HG03045 (cell line): ENCODE measurements at regions not wholly inside any gene's neighbourhood (a gene's known extent, or its start where the extent isn't known, plus 50 kb on each side); places are given as distances from the start of the nearest gene placed in this dataset.
"Not testable (repeated sequence)": the region's sequence is repeated elsewhere in the genome, so short reads cannot be mapped to it uniquely, and the experiment has no call there.

Experiments
- ATAC-seq: cut with Tn5 transposase; IDR thresholded peaks from one replicate; pipeline ENCODE4 v1.9.1; 2021; ENCODE audit warnings: mild to moderate bottlenecking, moderate library complexity; ENCODE audit not compliant: unreplicated experiment

DNA sequence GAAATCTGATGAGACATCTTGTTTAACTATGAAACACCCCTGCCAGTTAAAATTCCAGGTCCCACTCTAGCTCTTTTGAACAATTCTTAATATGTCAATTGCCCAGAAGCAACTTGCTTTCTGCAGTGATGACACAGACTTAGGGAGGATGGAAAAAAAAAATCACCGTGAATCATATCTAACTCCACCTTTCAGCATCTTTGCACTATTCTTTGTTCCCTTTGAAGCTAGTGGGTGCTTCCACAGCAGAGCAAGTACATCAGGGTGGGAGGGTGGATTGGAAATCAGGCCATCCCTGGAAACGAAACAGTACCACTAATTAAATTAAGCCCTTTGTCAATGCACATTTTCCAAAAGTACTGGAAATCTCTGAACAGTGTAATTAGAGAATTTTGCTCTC is 324.3 kb upstream of the MEIS1 start:
- no peak for ATAC-seq

DNA sequence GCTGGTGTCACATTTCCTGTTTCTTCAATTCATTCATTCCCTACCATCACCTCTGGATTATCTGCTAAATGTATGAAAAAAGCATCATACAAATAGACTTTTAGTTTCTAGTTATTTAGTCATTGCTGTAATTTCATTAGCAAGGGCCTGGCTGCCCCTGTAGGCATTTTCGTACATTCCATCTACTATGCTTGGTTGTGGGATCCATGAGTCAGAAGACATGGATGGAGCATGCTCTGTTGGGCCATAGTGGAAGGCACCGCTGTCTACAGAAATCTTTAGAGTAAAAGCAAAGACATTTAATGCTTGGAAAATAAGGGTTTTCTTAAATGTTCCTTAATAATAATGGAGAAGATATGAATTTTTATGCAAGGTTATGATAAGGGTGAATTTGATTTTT is 324.8 kb upstream of the MEIS1 start:
- no peak for ATAC-seq

DNA sequence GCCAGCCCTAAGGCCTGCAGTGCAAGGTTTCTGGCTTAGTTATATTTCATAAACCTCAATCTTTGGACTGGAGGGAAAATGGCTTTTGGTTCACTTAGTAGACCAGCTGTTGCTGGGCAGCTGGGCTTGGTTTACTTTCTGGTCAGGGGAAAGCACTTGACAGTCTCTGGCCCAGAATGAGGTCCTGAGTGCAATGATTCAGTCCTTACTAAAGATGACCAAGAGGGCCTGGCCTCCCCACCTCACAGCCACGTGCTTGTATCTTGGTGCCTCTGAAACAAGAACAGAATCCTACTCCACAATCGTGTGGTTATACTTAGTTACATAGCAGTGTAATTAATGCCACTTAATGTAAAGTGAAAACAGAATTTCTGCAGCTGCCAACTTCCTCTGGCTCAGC is 325.5 kb upstream of the MEIS1 start:
- no peak for ATAC-seq

DNA sequence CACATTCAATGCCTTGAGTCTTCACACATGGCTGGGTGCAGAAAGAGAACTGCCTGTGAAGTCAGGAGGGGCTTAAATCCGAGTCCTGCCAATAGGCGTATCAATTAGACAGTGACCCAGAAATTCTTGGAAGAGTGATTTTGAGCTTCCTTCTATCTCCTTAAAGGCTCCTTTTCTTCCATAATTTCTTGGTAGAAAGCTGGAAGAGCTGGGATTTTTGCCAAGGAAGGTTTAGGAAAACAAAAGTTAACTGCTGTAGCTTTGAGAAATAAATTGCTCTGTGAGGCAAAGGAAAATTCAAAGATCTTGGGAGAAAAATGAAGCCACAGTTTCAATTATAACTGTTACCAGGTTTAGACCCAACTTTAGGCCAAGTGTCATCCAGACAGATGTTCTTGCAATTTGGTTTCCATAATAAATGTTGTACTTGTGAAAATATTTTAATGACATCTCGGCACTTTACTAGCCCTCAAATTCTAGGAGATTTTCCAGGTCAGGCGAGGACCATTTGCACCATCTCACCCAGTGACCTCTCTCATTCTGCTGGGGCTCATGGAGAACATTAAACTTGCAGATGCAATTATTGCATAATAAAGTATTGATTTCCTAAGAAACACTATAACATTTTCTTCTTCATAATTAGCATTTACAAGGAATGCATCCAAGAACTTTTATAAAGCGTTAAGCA is 329.7 kb upstream of the MEIS1 start:
- no peak for ATAC-seq

DNA sequence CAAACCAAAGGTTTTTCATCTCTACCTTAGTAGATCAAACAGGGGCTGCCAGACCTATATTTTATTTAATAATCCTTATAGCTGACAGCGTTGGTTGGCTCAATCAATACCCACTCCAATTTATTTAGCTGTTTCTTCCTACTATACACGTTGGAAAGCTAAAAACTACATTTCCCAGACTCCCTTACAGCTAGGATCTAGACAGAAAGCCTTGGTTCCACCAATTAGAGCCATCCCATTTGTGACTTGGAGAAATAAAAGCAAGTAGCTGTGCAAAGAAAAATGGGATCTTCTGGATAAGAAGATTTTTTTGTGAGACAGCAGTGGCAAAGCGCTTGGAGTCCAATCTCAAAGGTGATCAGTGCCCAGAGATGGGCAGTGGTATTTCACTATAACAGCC is 331.3 kb upstream of the MEIS1 start:
- ATAC-seq: no peak

DNA sequence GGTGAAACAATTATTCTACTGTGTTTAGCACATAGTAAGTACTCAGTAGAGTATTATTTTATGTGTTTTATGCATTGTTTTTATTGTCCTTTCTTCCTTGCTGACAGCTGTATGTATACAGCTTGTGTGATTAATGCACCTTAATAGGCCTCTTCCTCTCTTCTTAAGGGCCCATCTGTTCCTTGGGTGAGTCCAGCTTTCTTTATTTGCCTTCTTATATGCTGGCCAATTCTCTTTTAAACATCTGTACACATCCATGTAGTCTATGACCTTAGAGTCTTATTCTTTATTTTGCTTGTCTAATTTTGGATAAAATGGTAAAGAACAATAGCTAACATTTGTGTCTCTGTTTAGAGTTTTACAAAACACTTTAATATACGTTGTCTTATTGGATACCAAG is 333.7 kb upstream of the MEIS1 start:
- no peak for ATAC-seq

DNA sequence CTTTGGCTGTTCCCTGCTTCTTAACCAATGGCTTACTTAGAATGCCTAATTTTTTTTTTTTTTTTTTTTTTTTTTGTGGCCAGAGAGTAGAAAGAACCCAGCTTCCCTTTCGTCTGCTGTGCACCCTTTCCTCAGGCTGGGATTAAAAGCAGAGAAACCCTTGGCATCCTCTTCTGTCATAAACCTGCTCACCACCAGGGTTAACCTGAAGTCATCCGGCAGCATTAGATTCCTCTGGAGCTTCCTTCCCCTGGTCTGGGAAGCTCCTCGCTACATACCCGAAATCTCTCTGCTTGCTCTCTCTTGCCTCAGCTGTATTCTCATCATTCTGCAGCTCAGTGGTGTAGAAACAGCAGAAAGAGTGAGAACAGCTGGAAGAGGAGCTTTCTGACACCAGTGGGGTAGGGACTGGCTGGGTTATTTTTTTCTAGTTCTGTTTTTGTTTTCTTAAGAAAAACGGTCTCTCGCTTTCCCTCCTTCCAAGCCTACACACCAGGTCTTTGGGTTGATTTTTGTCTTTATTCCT is 339.0 kb upstream of the MEIS1 start:
- ATAC-seq: no peak

DNA sequence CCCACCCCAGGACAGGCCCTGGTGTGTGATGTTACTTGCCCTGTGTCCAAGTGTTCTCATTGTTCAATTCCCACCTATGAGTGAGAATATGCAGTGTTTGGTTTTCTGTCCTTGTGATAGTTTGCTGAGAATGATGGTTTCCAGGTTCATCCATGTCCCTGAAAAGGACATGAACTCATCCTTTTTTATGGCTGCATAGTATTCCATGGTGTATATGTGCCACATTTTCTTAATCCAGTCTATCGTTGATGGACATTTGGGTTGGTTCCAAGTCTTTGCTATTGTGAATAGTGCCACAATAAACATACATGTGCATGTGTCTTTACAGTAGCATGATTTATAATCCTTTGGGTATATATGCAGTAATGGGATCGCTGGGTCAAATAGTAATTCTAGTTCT is 340.2 kb upstream of the MEIS1 start:
- ATAC-seq: not testable (repeated sequence)

DNA sequence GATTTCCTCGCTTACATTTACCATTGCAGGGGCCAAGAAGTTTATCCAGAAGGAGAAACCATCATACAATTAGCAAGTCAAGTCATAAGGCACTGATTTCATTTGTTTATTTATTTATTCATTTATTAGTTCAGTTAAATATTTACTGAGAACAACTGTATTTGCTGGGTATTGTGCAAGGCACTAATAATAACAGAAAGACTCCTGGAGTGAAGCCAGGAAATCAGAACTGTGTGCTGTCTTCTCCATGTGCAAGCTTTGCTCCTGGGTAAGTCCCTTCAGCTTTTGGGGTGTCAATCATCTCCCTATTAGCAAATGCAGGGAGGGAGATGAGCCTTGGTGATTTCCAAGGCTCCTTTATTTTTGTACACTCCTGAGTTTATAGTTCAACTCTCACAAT is 341.6 kb upstream of the MEIS1 start:
- ATAC-seq: no peak

DNA sequence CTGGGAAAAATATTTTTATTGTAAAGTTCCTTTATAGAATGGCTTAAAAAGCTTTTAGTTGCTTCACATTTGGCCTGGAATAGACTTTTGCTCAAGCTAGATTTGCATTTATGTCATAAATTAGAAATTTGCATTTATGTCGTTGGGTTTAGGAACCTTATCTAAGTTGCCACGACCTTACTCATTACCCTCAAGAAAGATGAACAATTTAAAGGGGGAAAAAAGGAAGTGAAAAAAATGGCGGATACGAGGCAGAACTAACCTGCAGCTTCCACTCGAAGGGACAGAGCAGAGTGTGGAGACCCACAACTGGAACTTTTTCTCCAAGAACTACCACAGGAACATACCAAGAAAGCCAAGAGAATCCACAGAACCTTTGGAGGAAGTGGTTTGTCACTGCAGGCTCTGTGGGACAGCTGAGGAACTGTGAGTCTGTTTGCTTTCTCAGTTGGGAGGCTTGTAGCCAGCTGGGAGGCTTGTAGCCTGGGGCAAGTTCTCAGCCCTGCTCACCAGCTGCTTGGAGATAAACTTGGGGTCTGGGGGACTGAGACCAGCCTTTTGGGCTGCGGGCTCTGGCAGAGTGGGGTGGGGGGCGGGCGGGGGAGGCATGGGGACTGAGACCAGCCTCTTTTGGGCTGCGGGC is 349.9 kb upstream of the MEIS1 start:
- no peak for ATAC-seq

DNA sequence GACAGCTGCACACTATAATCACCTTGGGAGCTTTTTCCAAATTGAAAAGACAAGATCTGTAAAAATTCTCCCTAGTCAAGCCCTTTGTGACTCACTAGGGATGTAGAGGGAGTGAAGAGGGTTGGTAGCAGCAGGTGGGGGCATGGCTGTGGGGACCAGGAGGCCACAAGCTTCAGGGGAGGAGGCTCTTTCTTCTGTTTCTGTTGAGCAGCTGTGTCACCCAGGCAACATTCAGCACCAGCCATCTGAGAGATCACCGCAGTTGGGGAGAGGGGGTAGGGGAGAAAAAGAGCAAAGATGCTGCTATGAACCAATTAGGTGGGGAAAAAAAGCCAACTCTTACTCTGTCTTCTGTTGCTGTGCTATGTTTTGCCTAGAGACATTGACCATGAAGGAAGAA is 352.3 kb upstream of the MEIS1 start:
- no peak for ATAC-seq

DNA sequence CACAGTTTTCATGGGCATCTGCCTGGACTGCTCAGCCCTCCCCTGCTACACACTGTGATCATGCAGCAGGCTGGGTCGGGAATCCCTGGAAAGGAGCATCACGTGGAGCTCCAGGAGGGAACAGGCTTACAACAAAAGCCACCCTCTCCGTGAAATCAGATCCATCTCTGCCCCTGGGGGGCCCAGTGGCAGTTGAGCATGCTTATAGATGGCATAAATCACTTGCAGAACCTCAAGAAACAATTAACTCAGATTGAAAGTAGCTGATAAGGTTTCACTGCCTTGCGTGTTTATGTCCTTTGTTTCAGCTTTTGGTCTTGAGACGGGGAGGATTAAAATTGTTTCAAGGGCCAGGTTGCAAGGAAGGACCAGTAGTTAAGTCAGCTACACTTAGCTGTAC is 354.8 kb upstream of the MEIS1 start:
- ATAC-seq: no peak

DNA sequence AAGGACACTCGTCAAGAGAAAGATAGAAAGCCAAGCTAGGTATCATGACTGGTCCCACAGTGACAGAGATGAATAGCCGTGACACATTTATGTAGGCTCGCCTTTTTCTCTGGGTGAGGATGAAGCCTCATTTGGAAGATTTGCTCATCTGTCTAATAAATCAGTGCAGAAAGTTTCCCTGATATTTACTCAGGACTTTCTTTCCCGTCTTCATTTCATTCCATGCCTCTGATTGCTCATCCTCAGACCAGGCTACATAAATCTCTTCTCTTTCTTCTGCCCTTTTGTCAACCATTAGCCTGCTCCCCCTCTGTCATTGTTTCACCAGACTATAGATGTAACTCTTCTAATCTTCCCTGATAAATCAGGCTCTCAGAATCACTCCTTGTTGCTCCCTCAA is 361.8 kb upstream of the MEIS1 start:
- no peak for ATAC-seq

DNA sequence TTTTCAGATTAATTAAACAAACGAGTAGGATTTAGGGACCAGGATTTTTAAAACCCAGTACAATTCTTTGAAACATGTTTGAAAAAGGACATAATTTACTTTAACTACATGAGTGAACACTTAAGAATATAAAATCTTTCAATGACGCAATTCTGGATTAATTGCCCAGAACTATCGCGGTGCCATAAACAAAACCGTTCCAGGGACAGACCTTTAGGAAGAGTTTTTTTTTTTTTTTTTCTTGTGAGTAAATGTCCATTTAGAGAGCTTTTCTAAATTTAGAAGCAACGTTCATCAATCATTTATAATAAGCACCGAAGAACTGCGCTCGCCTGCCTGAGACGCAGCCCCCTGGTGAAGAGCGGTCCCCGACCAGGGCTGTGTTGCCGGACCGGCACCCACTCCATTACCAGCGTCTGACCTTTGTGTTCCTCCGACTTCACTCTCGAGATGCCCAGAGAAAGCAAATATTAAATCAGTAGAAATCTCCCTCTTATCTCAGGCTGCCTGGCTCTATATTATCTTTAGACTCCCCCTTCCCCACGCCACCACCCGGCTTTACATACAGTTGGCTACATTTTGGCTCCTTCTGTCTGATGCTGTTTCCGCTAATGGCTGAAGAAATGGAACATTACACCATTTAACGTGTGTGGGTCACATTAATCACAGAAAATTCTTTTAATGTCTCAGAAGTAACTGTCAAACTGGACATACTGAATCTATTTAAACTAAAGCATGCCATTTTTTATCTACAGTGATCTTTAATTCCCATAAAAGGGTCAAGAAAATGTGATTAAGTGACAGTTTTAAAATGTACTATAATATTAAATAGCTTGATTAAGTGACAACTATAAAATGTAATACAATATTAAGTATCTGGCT is 364.0 kb upstream of the MEIS1 start:
- ATAC-seq: no peak

DNA sequence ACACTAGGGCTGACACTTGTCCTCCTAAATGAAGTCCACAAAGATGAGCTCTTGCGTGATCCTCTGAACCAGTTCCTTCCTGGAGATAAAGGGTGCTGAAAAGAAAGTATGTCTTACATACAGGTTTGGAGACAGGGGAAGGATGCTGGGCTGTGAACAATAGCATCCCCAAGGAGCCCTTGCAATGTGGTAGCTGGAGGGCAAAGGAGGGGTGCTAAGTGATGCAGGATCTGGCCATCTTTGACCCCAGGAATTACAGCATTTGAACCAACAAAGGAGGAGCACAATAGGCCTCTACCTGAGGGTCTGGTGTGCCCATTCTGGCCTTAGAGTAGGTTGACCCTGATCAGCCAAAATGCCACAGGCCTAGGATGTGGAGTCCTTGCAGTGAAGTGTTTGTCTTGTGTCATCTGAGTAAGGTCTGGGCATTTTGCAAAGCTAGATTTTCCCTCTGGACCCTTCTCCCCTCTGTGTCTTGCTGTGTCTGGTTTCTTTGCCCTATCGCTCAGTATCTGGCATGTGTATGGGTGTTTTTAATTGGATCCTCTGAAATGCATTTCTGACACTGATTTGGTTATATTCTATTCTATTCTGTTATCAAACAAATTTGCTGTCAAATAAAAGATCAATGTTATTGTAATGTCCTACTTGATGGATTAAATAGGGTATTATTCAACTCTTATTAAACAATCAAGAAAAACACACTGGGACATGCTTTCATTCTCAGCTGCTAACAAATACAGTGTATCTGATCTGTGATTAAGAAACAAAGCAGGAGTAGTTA is 364.8 kb upstream of the MEIS1 start:
- ATAC-seq: no peak

DNA sequence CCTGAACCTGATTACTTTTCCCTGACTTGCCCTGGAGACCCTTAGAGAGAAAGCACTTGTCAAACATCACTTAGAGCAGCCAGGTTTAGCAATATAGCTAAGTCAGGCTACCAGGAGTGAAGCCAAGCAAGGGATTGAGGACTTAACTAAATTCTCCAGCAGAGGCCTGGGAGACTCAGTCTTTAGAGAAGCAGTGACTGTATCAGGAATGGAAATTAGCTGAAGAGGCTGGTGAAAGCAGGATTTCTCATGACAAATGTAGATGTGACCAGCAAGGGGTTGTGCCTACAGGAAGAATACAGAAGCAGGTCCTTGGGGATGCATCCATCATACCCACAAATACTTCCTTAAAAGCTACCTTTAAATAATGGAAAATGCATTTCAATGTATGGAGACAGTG is 368.9 kb upstream of the MEIS1 start:
- no peak for ATAC-seq

DNA sequence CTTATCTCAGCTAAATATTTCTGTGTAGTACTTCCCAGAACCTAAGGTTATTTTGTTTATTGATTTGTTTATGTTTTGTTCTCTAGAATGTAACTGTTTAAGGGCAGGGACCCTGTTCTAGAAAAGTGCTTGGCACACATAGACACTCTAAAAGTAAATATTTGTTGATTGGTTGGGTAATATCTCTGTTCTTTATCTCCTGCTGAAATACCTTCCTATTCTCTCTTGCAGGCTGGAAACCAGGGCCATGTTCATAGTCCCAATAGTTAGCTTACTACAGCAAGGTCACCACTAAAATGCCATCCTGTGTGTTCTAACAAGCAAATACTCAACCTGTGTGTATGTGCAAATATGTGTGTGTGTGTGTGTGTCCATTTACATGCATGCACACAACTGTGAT is 375.6 kb upstream of the MEIS1 start:
- ATAC-seq: no peak

DNA sequence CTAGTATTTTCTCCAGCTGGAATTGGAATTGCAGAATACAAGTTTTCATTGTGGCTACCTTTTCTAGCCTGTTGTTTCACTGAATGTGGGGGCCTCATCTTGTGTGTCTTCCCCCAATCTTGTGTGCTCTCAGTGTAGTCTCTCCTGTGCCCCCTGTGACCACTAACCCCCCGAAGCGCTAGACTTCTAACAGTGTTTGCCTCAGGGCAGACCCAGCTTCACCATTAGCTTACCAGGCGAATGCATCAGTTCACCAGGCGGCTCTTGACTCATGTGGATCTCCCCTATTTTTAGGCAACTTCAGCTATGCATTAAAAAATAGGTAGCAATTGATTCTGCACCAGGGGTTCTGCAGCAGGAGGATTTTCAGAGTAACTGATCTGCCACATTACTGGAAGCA is 376.2 kb upstream of the MEIS1 start:
- no peak for ATAC-seq

DNA sequence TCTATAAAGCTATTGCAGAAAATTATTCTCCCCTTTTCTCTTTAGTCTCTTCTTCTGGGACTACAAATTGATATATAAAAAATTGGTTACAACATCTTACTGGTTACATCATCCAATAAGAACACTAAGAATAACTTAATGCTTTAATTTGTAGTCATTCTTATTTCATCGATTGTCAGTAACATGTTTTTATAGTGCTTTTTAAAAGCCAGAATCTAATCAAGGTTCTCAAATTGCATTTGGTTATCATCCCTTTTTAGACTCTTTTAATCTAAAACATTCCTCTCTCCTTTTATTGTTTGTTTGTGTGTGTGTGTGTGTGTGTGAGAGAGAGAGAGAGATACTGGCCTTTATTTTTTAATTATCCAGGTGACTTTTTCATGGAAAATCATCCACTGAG is 377.1 kb upstream of the MEIS1 start:
- ATAC-seq: no peak

DNA sequence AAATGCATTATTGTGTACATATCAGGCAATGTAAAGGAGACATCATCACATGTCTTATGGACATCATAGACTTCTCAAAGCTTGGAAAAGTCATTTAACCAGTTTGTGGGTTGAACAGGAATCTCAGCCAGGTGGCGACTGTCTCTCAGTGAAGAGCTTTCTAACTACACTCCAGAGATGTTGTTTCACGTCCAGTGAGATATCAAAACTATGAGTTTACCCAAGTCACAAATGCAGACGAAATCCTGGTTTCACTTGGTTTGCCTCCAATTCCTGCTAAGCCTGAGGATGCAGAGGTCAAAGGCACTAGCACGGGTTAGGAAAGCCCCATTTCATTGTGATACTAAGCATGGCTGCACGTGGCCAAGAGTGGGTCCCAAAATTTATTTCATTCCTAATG is 384.5 kb upstream of the MEIS1 start:
- ATAC-seq: no peak

DNA sequence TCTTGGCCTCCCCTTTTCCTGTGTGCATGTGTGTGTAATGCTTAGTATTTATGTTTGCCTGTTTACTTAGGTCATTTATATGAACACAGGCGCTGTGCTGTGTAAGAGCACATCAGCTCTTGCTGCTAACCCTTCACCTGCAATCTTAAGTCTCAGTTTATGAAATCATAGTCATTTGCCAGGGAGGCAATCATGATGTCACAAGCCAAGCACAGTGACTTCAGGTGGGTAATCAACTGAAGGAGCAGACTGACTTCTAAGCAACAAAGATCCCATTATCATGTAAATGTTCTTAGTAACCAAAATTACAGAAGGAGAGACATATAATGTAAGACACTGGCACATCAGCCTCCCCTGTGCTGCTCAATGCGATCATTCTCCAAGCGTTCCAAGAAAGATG is 386.3 kb upstream of the MEIS1 start:
- ATAC-seq: no peak
